Duodenal mucosa (tissue), 2 donors: ENCODE measurements at regions not wholly inside any gene's neighbourhood (a gene's known extent, or its start where the extent isn't known, plus 50 kb on each side); places are given as distances from the start of the nearest gene placed in this dataset.

Experiments
- H3K27ac ChIP-seq: one replicate; pipeline ENCODE4 v1.7.0; 2013; ENCODE audit warnings: low read depth, low read length
- H3K27me3 ChIP-seq, 2 donors: one replicate each; pipeline ENCODE4 v1.7.0; 2013; ENCODE audit warnings: low read length in 2 of 2, control low read depth in 1 of 2; ENCODE audit not compliant: insufficient read depth in 2 of 2, control insufficient read depth in 1 of 2
- H3K36me3 ChIP-seq, 2 donors: one replicate each; pipeline ENCODE4 v1.7.0; 2013; ENCODE audit warnings: low read length in 2 of 2, control low read depth in 1 of 2; ENCODE audit not compliant: insufficient read depth in 2 of 2, control insufficient read depth in 1 of 2
- H3K4me1 ChIP-seq, 2 donors: one replicate each; pipeline ENCODE4 v1.7.0; 2013; ENCODE audit warnings: low read length in 2 of 2, control low read depth in 1 of 2; ENCODE audit not compliant: insufficient read depth in 2 of 2, control insufficient read depth in 1 of 2
- H3K4me3 ChIP-seq, 2 donors: one replicate each; pipeline ENCODE4 v1.7.0; 2013; ENCODE audit warnings: low read length in 2 of 2, low read depth in 1 of 2
- H3K9ac ChIP-seq, 2 donors: one replicate each; pipeline ENCODE4 v1.7.0; 2013; ENCODE audit warnings: low read length in 2 of 2, low read depth in 1 of 2
- H3K9me3 ChIP-seq, 2 donors: one replicate each; pipeline ENCODE4 v1.7.0; 2013; ENCODE audit warnings: low read length in 2 of 2, control low read depth in 1 of 2; ENCODE audit not compliant: control insufficient read depth in 1 of 2

GRCh38 chr5:126251024-126251423 is 172.2 kb upstream of the GRAMD2B start:
- no peaks in the 10 kb centered on the region for H3K9me3 ChIP-seq
- H3K27me3 ChIP-seq = no peaks in the 10 kb centered on the region
- no peak overlapping the region for H3K27ac ChIP-seq
- H3K4me3 ChIP-seq = no peak overlapping the region
- no peaks in the 10 kb centered on the region for H3K36me3 ChIP-seq
- peaks cover 0 to 6% of the 10 kb centered on the region in 2 donors for H3K4me1 ChIP-seq
- H3K9ac ChIP-seq = no peak overlapping the region

GRCh38 chr5:126253406-126253805 is 169.8 kb upstream of the GRAMD2B start:
- Histone ChIP-seq H3K36me3 (no peaks in the 10 kb centered on the region), H3K9me3 (peaks cover 0 to 3% of the 10 kb centered on the region in 2 donors), H3K27me3 (no peaks in the 10 kb centered on the region), H3K27ac (no peak overlapping the region), H3K4me3 (no peak overlapping the region), H3K4me1 (peaks cover 0 to 6% of the 10 kb centered on the region in 2 donors), H3K9ac (no peak overlapping the region)

- Histone ChIP-seq H3K4me1 (peaks cover 5 to 12% of the 10 kb centered on the region in 2 donors), H3K9ac (no peak overlapping the region), H3K27me3 (no peaks in the 10 kb centered on the region), H3K4me3 (no peak overlapping the region), H3K36me3 (no peaks in the 10 kb centered on the region), H3K27ac (no peak overlapping the region), H3K9me3 (no peaks in the 10 kb centered on the region)
Observed at GRCh38 chr5:126263591-126264184, 159.5 kb upstream of the GRAMD2B start.

GRCh38 chr5:126265917-126266316 is 157.3 kb upstream of the GRAMD2B start:
- no peak overlapping the region for H3K4me3 ChIP-seq
- no peaks in the 10 kb centered on the region for H3K27me3 ChIP-seq
- no peak overlapping the region for H3K27ac ChIP-seq
- no peaks in the 10 kb centered on the region for H3K9me3 ChIP-seq
- H3K4me1 ChIP-seq = peaks cover 5 to 14% of the 10 kb centered on the region in 2 donors
- H3K36me3 ChIP-seq = no peaks in the 10 kb centered on the region
- H3K9ac ChIP-seq = no peak overlapping the region

GRCh38 chr5:126267438-126267837 is 155.8 kb upstream of the GRAMD2B start:
- H3K9ac ChIP-seq = no peak overlapping the region
- H3K27ac ChIP-seq = no peak overlapping the region
- H3K36me3 ChIP-seq = no peaks in the 10 kb centered on the region
- H3K4me3 ChIP-seq = no peak overlapping the region
- H3K9me3 ChIP-seq = no peaks in the 10 kb centered on the region
- peaks cover 5 to 14% of the 10 kb centered on the region in 2 donors for H3K4me1 ChIP-seq
- no peaks in the 10 kb centered on the region for H3K27me3 ChIP-seq

- Histone ChIP-seq H3K9ac (no peak overlapping the region), H3K27me3 (no peaks in the 10 kb centered on the region), H3K9me3 (peaks cover 0 to 3% of the 10 kb centered on the region in 2 donors), H3K36me3 (no peaks in the 10 kb centered on the region), H3K4me3 (no peak overlapping the region), H3K27ac (no peak overlapping the region), H3K4me1 (peaks cover 5 to 14% of the 10 kb centered on the region in 2 donors)
Observed at GRCh38 chr5:126268697-126269315, 154.4 kb upstream of the GRAMD2B start.

- peaks cover 0 to 3% of the 10 kb centered on the region in 2 donors for H3K9me3 ChIP-seq
- H3K4me3 ChIP-seq = no peak overlapping the region
- H3K27me3 ChIP-seq = no peaks in the 10 kb centered on the region
- H3K9ac ChIP-seq = no peak overlapping the region
- H3K36me3 ChIP-seq = no peaks in the 10 kb centered on the region
- no peak overlapping the region for H3K27ac ChIP-seq
- peaks cover 5 to 14% of the 10 kb centered on the region in 2 donors for H3K4me1 ChIP-seq
Observed at GRCh38 chr5:126269511-126269910, 153.7 kb upstream of the GRAMD2B start.

- Histone ChIP-seq H3K4me3 (no peak overlapping the region), H3K27ac (no peak overlapping the region), H3K4me1 (peaks cover 5 to 14% of the 10 kb centered on the region in 2 donors), H3K27me3 (no peaks in the 10 kb centered on the region), H3K36me3 (no peaks in the 10 kb centered on the region), H3K9me3 (peaks cover 0 to 3% of the 10 kb centered on the region in 2 donors), H3K9ac (no peak overlapping the region)
Observed at GRCh38 chr5:126271141-126271540, 152.1 kb upstream of the GRAMD2B start.

GRCh38 chr5:126274076-126274762 is 149.0 kb upstream of the GRAMD2B start:
- no peak overlapping the region for H3K9ac ChIP-seq
- no peak overlapping the region for H3K27ac ChIP-seq

GRCh38 chr5:126274763-126275125 is 148.5 kb upstream of the GRAMD2B start:
- Histone ChIP-seq H3K36me3 (no peaks in the 10 kb centered on the region), H3K4me3 (no peak overlapping the region), H3K27ac (no peak overlapping the region), H3K9me3 (peaks cover 0 to 3% of the 10 kb centered on the region in 2 donors), H3K9ac (no peak overlapping the region), H3K27me3 (no peaks in the 10 kb centered on the region), H3K4me1 (no peaks in the 10 kb centered on the region)

More at GRCh38 chr5:126274076-126274762, 149.0 kb upstream of the GRAMD2B start:
- Histone ChIP-seq H3K27me3 (no peaks in the 10 kb centered on the region), H3K4me1 (no peaks in the 10 kb centered on the region), H3K36me3 (no peaks in the 10 kb centered on the region), H3K9me3 (peaks cover 0 to 3% of the 10 kb centered on the region in 2 donors), H3K4me3 (no peak overlapping the region)
